GM12872 (cell line): ENCODE measurements at regions not wholly inside any gene's neighbourhood (a gene's known extent, or its start where the extent isn't known, plus 50 kb on each side); places are given as distances from the start of the nearest gene placed in this dataset.

ENCODE experiments used
- TF ChIP-seq, protein P1 (sequence below): IDR thresholded peaks from 3 replicates; pipeline ENCODE4 v1.5.1; 2011; ENCODE audit warnings: low read depth, mild to moderate bottlenecking, low read length, moderate library complexity; ENCODE audit not compliant: insufficient read depth

DNA sequence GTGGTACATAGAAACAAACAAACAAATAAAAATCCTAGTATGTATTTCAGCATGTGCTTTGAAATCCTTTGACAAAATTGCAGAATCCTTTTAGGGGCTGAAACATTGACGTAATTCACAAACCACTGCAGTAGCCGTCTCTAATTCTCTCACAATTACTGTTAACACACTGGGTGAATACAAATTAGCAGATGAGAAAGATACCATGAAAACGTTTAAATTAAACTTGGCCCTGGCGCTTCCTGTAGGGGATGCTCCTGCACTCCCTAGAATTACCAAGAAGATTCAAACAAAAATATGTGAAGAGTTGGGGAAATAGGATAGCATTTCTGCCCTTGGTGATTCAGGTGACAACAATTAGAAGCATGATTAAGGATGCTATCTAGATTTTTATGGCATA, 772.5 kb upstream of the PRKX start:
- TF ChIP-seq, protein P1, sequence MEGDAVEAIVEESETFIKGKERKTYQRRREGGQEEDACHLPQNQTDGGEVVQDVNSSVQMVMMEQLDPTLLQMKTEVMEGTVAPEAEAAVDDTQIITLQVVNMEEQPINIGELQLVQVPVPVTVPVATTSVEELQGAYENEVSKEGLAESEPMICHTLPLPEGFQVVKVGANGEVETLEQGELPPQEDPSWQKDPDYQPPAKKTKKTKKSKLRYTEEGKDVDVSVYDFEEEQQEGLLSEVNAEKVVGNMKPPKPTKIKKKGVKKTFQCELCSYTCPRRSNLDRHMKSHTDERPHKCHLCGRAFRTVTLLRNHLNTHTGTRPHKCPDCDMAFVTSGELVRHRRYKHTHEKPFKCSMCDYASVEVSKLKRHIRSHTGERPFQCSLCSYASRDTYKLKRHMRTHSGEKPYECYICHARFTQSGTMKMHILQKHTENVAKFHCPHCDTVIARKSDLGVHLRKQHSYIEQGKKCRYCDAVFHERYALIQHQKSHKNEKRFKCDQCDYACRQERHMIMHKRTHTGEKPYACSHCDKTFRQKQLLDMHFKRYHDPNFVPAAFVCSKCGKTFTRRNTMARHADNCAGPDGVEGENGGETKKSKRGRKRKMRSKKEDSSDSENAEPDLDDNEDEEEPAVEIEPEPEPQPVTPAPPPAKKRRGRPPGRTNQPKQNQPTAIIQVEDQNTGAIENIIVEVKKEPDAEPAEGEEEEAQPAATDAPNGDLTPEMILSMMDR = no peak

DNA sequence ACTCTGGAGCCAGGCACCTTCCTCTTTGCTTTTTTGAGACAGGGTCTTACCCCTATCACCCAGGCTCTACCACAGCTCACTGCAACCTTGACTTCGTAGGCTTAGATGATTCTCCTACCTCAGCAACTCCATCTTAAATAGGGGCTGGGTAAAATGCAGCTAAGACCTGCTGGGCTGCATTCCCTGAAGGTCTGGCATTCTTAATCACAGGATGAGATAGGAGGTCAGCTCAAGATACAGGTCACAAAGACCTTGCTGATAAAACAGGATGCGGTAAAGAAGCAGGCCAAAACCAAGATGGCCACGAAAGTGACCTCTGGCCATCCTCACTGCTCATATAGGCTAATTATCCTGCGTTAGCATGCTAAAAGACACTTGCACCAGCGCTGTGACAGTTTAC, 770.8 kb upstream of the PRKX start:
- TF ChIP-seq, protein P1 = no peak

DNA sequence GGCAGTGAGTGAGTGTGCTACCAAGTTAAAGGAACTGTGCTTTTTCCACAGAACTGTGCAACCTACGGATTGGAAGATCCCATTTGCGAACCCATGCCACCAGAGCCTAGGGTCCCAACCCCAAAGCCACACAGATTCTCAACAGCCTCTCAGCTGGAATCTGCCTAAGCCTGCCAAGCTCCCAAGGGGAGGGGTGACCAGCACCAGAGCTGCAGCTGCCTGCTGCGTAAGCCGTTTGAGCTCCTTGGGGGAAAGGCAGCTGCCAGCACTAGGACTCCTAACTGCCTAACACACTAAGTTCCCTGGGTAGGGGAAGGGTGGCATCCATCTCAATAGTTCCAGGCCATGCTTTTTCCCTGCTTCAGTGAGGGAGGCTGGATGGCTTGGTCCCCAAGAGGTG, 738.1 kb upstream of the PRKX start:
- TF ChIP-seq, protein P1 = no peak

DNA sequence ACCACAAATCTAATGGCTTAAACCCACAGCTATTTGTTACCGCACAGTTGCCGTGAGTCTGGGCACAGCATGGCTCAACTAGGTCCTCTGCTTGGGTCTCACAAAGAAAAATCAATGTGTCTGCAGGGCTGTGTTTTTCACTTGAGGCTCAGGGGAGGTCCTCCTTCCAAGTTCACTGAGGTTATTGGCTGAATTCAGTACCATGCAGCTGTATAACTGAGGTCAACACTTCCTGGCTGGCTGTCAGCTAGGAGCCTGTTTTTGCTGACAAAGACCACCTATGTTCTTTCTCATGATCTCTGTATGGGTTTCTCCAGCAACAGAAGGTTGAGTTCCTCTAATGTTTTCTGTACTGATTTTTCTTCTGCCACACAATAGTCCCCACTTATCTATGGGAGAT, 736.7 kb upstream of the PRKX start:
- TF ChIP-seq, protein P1 = no peak

DNA sequence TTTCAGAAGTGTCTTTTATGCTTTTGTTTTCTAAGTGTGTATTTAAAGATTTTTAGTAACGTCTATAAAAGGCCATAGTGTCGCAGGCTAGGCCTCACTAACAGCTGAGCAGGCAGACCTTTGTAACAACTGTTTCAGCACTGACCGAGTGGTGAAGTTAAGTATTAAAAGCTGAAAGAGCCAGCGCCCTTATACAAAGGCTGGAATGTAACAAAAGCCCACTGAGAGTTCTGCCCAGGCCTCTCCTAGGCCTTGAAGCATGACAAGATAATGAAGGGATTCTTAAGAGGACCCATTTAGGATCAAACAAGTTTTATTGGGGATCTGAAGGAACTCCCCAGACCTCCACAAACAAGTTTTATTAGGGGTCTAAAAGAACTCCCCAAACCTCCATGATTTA, 722.5 kb upstream of the PRKX start:
- TF ChIP-seq, protein P1 = no peak

DNA sequence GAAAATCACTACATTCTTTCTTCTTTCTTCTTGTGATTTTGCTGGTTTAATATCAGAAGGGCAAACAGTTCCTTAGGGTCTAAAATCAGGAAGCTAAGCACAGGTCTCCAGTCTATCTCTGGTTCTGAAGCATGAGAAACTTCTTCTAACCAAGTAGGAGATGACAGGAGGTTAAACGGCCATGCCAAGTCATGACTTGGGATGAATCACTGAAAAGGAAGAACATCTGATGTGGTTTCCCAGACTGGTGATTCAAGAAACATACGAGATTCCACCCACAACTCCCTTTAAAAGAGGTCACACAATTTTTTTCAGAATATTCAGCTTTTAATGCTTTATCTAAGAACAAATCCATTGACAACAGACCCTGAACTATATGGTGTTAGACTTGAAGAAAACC, 684.0 kb upstream of the PRKX start:
- TF ChIP-seq, protein P1 = no peak

DNA sequence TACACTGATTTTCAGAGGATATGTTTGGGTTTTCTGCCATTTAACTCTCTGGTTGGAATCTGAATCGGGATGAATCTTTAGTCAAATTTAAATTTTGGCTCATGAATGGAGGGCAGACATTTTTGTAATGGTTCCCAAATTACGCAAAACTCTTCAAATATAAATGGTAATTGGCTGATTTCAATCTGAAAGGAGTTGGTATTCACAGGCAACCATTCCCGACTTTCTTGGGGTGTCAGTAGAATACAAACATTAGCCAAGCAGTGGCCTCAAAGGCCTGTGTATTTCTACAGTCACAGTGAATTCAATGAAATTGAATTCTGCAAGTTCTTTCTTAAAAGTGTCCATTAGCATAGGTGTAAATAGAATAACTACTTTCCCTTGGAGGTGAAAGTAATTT, 668.8 kb upstream of the PRKX start:
- TF ChIP-seq, protein P1 = no peak

DNA sequence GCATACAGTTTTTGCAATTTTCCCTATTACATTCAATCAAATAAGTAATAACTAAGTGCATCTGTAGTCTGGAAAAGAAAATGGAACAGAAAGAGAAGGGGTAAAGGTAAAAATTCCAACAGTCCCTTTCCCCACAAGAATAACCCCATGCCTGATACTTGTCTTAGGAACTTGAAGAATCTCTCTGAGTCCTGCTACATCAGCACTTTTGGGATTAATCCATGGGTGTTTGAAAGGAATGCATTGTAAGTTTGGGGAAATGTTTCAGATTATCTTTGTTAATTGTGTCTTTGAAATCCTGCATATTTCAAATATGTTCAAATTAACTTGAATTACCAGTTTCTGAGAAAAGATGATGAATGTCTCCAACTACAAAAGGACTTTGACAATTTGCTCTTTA, 667.3 kb upstream of the PRKX start:
- TF ChIP-seq, protein P1 = no peak
